Immature natural killer cell (primary cell): ENCODE measurements at regions not wholly inside any gene's neighbourhood (a gene's known extent, or its start where the extent isn't known, plus 50 kb on each side); places are given as distances from the start of the nearest gene placed in this dataset.

Experiments
- DNase-seq, 3 donors: peaks; one replicate each; pipeline ENCODE4 v3.0.0; 2022; ENCODE audit warnings: mixed read lengths in 1 of 3
- H3K27ac Mint-ChIP-seq, 6 donors: one replicate each; pipeline ENCODE4 v1.8.0; 2020; ENCODE audit warnings: mixed read lengths in 6 of 6, mild to moderate bottlenecking in 5 of 6, inconsistent platforms in 4 of 6, moderate library complexity in 3 of 6
- H3K27me3 Mint-ChIP-seq, 3 donors: one replicate each; pipeline ENCODE4 v1.8.0; 2020 to 2021; ENCODE audit warnings: low read depth in 3 of 3, mild to moderate bottlenecking in 3 of 3, mixed read lengths in 3 of 3, moderate library complexity in 3 of 3, inconsistent platforms in 1 of 3
- H3K36me3 Mint-ChIP-seq, 3 donors: one replicate each; pipeline ENCODE4 v1.8.0; 2020; ENCODE audit warnings: mixed read lengths in 3 of 3, inconsistent platforms in 2 of 3, mild to moderate bottlenecking in 2 of 3
- H3K4me1 Mint-ChIP-seq, 2 donors: one replicate each; pipeline ENCODE4 v1.8.0; 2020; ENCODE audit warnings: inconsistent platforms in 2 of 2, mild to moderate bottlenecking in 2 of 2, mixed read lengths in 2 of 2, moderate library complexity in 1 of 2
- H3K4me3 Mint-ChIP-seq, 5 donors: one replicate each; pipeline ENCODE4 v1.8.0; 2020; ENCODE audit warnings: mild to moderate bottlenecking in 5 of 5, mixed read lengths in 5 of 5, inconsistent platforms in 3 of 5, moderate library complexity in 3 of 5
- H3K9me3 Mint-ChIP-seq, 6 donors: one replicate each; pipeline ENCODE4 v1.8.0; 2020; ENCODE audit warnings: mild to moderate bottlenecking in 6 of 6, mixed read lengths in 6 of 6, inconsistent platforms in 4 of 6, moderate library complexity in 3 of 6

DNA sequence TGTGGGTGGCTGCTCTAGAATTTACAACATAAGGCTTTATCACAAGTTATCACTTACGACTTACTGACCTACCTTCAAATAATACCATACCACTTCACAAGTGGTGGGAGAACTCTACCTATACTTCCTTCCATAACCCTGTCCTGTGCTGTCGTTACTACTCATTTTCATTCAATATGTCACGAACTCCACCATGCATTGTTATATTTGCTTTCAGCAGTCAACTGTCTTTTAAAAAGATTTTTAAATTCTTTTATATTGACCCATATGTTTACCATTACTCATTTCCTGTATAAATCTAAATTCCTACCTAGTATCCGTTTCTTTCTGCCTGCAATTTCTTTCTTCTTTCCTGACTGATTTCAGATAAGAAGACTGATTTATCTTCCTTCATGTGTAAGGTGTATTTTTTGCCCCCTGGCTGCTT lies 200.0 kb downstream of the KLF12 start:
- no peaks in the 10 kb centered on the region for H3K9me3 Mint-ChIP-seq
- peak overlapping the region in 5 of 6 donors; percentile 9 to 71 (median 32) for H3K27ac Mint-ChIP-seq
- H3K4me3 Mint-ChIP-seq: peak overlapping the region in 4 of 5 donors; percentile 17 to 57 (median 29)
- no peak for DNase-seq
- H3K36me3 Mint-ChIP-seq: peaks cover 0 to 4% (median 4%) of the 10 kb centered on the region in 3 donors
- H3K4me1 Mint-ChIP-seq: peaks cover 69 to 83% of the 10 kb centered on the region in 2 donors
- no peaks in the 10 kb centered on the region for H3K27me3 Mint-ChIP-seq

DNA sequence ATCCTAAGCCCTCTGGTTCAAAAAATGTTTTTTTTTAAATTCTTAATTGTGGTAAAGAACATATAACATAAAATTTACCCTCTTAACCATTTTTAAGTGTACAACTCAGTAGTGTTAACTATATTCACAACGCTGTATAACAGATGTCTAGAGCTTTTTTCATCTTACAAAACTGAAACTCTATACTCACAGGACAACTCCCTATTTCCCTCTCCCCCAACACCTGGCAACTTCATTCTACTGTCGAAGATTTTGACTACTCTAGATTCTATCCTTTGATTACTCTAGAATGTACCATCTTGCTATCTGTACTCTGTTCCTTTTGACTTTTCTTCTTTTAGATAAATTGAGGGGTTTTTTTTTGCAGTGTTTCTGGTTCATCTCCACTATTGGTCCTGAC lies 200.4 kb downstream of the KLF12 start:
- no peak for DNase-seq
- peak overlapping the region in 4 of 5 donors; percentile 17 to 57 (median 29) for H3K4me3 Mint-ChIP-seq
- H3K4me1 Mint-ChIP-seq: peaks cover 69 to 83% of the 10 kb centered on the region in 2 donors
- H3K27ac Mint-ChIP-seq: peak overlapping the region in 5 of 6 donors; percentile 9 to 71 (median 32)
- no peaks in the 10 kb centered on the region for H3K27me3 Mint-ChIP-seq
- H3K36me3 Mint-ChIP-seq: peaks cover 0 to 4% (median 4%) of the 10 kb centered on the region in 3 donors
- H3K9me3 Mint-ChIP-seq: no peaks in the 10 kb centered on the region

DNA sequence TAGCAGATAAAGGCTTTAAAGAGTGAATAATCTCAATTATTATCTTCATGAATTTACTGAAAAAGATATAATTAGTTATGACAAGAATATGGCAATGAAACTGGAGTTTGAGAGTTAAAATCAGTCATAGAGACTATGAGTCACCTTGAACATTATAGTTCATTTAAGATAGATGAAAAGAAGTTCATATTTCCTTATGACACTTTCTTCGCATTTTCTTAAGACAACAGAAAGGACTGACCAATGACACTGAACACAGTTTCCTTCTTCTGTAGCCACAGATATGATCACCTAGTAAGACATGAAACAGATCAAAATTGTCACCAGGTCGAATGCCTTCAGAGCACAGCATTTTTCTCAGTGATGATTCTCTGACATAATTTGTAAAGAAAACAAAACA lies 202.1 kb downstream of the KLF12 start:
- Mint-ChIP-seq H3K27ac (peak overlapping the region in 5 of 6 donors; percentile 18 to 73 (median 51)), H3K36me3 (peaks cover 0 to 4% (median 4%) of the 10 kb centered on the region in 3 donors), H3K9me3 (no peaks in the 10 kb centered on the region), H3K4me1 (peaks cover 63 to 81% of the 10 kb centered on the region in 2 donors), H3K27me3 (no peaks in the 10 kb centered on the region), H3K4me3 (peak overlapping the region in 4 of 5 donors; percentile 5 to 56 (median 30))
- no peak for DNase-seq

DNA sequence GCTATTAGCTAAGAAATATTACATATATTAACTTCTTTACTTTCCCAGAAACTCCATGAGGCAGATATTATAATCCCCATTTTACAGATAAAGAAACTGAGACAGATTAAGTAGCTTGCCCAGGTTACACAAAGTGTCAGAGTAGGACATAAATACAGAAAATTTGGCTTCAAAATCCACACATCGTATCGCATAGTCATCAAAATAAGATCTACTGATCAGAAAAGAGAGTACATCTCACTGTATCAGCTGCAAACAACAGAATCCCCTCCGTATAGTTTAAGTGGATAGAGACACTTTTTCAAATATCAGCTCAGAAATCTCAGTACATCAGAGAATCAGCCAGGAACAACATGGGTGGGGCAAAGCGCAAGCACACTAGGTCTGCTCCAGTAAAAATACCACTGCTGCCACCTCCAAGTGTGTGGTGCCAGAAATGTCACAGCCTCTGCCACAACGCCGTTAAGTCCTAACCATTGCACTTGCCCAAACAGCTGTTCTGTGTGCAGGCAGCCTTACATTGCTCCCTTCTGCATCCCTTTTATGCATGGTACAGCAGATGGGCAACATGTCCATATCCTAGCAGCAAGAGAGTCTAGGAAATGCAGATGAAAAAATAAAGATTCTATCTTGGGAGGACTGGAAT lies 204.8 kb downstream of the KLF12 start:
- peak overlapping the region in 3 of 5 donors; percentile 5 to 50 (median 39) for H3K4me3 Mint-ChIP-seq
- no peaks in the 10 kb centered on the region for H3K36me3 Mint-ChIP-seq
- H3K27ac Mint-ChIP-seq: peak overlapping the region in 2 of 6 donors; percentile 2 to 27
- no peak for DNase-seq
- peaks cover 66 to 95% of the 10 kb centered on the region in 2 donors for H3K4me1 Mint-ChIP-seq
- no peaks in the 10 kb centered on the region for H3K9me3 Mint-ChIP-seq
- no peaks in the 10 kb centered on the region for H3K27me3 Mint-ChIP-seq

DNA sequence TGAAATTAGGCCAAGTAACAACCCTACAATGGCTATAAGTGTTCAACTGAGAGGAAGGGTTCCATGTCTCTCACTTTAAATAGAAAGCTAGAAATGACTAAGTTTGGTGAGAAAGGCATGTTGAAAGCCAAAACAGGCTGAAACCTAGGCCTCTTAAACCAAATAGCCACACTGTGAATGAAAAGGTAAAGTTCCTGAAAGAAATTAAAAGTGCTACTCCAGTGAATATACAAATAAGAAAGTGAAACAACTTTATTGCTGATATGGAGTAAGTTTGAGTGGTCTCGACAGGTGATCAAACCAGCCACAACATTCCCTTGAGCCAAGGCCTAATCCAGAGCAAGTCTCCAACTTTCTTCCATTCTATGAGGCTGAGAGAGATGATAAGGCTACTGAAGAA lies 209.6 kb downstream of the KLF12 start:
- H3K27me3 Mint-ChIP-seq: peaks cover 0 to 4% (median 0%) of the 10 kb centered on the region in 3 donors
- H3K4me3 Mint-ChIP-seq: peak overlapping the region in 3 of 5 donors; percentile 5 to 67 (median 53)
- H3K9me3 Mint-ChIP-seq: no peaks in the 10 kb centered on the region
- H3K36me3 Mint-ChIP-seq: no peaks in the 10 kb centered on the region
- H3K27ac Mint-ChIP-seq: peak overlapping the region; percentile 42 to 76 (median 59)
- no peak for DNase-seq
- peaks cover 74 to 98% of the 10 kb centered on the region in 2 donors for H3K4me1 Mint-ChIP-seq

DNA sequence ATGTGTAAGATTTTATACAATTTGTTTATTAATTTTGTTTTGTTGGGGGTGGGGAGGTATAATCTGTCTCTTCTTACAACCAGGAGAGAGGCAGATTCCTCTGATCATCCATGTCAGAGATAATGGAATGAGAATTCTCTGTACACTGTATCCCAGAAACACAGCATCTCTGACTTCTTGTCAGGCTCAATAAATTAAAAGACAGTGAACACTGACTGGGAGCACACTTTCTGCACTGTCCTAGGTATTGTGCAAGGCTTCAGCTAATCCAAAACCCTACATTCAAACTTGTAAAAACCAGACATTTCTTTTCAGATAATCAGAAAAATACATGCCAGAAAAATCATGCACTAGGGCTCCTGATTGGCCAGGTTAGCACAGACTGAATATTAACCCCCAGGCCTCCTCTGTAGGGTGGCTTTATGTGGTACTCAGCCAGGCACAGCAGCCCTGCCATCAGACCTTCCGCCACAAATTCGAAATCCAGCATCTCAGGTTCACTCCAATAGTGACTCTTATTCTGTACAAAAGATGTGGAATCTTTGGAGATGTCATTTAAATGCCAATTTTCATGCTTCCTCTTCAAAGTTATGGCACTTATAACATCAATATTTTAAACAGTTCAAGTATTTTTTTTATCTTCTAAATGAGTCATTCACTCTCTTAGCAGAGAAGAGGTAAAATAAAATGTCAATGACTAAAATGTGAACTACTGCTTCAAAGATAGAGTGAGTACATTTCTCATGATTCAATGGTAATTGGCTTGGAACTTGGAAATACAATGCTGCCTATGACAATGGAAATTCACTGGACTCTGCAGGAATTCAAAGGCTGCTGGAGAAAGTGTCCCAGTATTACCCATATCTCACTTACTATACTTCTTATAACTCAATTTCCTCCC lies 211.5 kb downstream of the KLF12 start:
- Mint-ChIP-seq H3K36me3 (no peaks in the 10 kb centered on the region), H3K4me3 (no peak overlapping the region), H3K27ac (no peak overlapping the region), H3K4me1 (peaks cover 72 to 96% of the 10 kb centered on the region in 2 donors), H3K9me3 (no peaks in the 10 kb centered on the region), H3K27me3 (peaks cover 0 to 4% (median 0%) of the 10 kb centered on the region in 3 donors)
- DNase-seq: no peak

DNA sequence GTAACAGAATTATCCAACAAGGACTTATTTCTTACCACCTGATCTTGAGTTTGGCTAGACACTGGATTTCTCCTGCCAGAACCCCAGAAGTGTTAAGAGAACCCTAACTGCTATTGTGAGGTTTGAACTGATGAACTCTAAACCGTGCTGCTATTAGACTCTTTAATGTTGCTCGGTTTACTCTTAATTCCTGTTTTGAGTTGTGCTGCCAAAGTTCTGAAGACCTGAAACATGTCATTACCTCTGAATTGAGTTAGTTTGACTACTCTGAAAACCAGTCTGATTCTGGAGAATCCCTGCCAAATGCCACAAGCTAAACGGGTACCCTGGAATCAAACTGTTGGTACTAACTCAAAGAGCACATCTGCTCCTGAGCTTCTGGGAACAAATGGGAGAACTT lies 215.5 kb downstream of the KLF12 start:
- no peak for DNase-seq
- peaks cover 55 to 94% of the 10 kb centered on the region in 2 donors for H3K4me1 Mint-ChIP-seq
- no peak overlapping the region for H3K4me3 Mint-ChIP-seq
- no peaks in the 10 kb centered on the region for H3K9me3 Mint-ChIP-seq
- no peaks in the 10 kb centered on the region for H3K36me3 Mint-ChIP-seq
- H3K27me3 Mint-ChIP-seq: peaks cover 0 to 6% (median 1%) of the 10 kb centered on the region in 3 donors
- H3K27ac Mint-ChIP-seq: peak overlapping the region in 2 of 6 donors; percentile 46 to 52

DNA sequence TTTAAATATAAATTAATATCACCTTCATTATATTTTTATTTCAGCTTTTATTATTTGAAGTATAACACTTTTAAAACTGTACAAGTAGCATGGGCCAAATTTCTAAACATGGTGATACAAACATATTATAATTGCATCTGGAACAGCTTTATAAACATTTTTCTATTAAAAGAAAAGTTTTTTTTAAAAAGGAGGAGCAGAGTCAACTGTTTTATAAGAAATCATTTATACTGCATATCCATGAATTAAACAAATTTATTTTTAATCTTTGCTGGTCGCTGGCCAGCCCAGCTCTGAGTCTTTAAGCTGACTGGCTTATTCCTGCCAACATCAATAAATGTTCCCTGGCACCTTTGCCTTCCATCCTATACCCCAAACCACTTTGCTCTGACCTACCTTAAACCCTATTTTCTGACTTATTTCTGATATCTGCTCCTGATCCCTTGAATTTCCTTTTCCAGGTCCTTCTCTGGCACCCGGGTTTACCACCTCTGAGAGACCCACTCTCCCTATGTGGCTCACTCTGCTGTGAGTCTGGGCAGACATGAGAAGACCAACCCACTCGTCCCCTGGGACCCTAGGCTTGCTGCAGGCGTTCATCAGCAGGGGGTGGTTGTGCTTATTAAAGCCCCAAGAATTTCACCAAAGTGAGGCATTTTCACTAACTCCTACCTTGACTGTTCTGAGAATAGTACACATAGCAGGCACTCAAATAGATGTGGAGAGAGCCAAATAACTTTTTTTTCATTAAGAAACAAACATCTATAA lies 220.3 kb downstream of the KLF12 start:
- no peak for DNase-seq
- Mint-ChIP-seq H3K27me3 (peaks cover 0 to 2% (median 1%) of the 10 kb centered on the region in 3 donors), H3K4me3 (peak overlapping the region in 1 of 5 donors; percentile 74)

DNA sequence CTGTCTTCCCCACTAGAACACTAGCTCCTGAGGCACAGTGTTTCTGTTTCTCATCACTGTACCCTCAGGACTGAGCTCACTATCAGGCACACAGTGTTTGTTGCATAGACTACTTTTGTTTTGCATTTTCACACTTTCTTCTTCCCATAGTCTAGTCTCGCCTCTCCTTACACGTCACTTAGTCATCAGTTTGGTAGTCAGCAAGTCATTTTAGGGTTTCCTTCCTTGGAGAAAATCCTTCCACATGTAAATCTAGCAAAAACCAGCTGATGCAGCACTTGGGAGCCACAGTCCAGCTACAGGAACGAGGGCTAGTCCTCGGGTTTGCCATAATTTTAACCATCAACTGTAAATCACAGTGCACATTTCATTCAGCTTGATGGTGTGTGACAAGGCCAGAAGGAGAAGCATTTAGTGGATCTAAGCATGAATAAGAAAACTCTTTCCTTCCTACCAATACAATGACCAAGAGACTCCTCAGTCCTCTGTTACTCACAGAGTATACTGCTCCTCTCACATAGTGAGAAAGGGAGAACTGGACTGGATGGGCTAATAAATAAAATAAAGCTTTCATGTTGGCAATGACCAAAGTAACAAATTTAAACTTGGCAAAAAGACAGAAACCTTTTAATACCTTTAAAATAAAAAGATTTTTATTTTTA lies 221.0 kb downstream of the KLF12 start:
- Mint-ChIP-seq H3K4me1 (peaks cover 42 to 82% of the 10 kb centered on the region in 2 donors), H3K9me3 (no peaks in the 10 kb centered on the region), H3K4me3 (peak overlapping the region in 4 of 5 donors; percentile 3 to 39 (median 12)), H3K36me3 (no peaks in the 10 kb centered on the region), H3K27me3 (peaks cover 0 to 2% (median 1%) of the 10 kb centered on the region in 3 donors), H3K27ac (peak overlapping the region; percentile 18 to 79 (median 48))
- DNase-seq: peak in 1 of 3 donors; percentile 18

More for the DNA sequence above, 220.3 kb downstream of the KLF12 start:
- Mint-ChIP-seq H3K4me1 (peaks cover 49 to 85% of the 10 kb centered on the region in 2 donors), H3K9me3 (no peaks in the 10 kb centered on the region), H3K36me3 (no peaks in the 10 kb centered on the region), H3K27ac (peak overlapping the region in 5 of 6 donors; percentile 48 to 84 (median 61))

DNA sequence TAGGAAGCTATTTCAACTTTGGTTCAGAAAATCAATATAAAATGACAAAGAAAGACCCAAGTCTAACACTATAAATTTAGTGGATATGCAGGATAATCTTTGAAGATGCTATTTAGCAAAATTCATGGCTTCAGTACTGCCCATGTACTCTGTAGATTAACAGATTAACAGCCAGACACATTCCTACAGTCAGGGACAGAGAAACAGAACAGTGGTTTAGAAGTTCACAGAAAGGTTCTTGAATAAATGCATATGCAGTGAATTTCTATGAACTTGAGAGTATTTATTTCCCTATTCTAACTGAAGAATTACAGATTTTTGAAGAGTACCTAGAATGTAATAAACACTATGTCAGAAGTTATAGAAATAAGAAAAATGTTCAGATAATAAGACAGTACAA lies 222.8 kb downstream of the KLF12 start:
- peaks cover 0 to 2% (median 1%) of the 10 kb centered on the region in 3 donors for H3K27me3 Mint-ChIP-seq
- no peak overlapping the region for H3K4me3 Mint-ChIP-seq
- no peaks in the 10 kb centered on the region for H3K36me3 Mint-ChIP-seq
- H3K9me3 Mint-ChIP-seq: no peaks in the 10 kb centered on the region
- peaks cover 35 to 64% of the 10 kb centered on the region in 2 donors for H3K4me1 Mint-ChIP-seq
- no peak for DNase-seq
- H3K27ac Mint-ChIP-seq: peak overlapping the region in 3 of 6 donors; percentile 53 to 75 (median 66)

DNA sequence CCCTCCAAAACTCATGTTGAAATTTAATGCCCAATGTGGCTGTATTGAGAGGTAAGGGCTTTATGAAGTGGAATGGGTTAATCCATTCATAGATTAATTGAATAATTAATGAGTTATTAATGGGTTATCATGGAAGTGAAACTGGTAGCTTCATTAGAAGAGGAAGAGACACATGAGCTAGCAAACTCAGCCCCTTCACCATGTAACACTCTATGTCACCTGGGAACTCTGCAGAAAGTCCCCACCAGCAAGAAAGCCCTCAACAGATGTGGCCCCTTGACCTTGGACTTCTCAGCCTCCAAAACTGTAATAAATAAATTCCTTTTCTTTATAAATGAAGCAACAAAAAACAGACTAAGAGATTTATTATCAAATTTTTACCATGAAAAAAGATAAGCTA lies 223.5 kb downstream of the KLF12 start:
- H3K36me3 Mint-ChIP-seq: no peaks in the 10 kb centered on the region

DNA sequence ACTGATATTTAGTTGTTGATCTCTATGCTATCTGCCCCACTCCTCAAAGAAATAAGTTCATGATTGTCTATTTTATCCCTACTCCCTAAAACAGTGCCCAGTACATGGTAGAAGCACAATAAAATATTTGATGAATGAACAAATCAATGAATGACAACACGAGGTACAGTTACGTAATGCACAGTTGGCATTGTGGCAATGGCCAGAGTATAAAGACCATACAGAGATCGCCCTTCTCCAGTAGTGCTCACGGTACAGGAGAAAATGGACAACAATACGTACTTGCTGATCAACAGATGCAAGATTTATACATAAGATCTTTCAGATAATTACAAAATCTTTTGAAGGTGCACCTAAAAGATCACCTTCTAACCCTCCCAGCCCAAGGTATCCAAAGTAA lies 225.4 kb downstream of the KLF12 start:
- Mint-ChIP-seq H3K36me3 (no peaks in the 10 kb centered on the region), H3K27ac (peak overlapping the region in 1 of 6 donors; percentile 12), H3K9me3 (no peaks in the 10 kb centered on the region), H3K4me1 (peaks cover 29 to 46% of the 10 kb centered on the region in 2 donors), H3K27me3 (no peaks in the 10 kb centered on the region), H3K4me3 (no peak overlapping the region)
- no peak for DNase-seq

More for the DNA sequence above, 223.5 kb downstream of the KLF12 start:
- DNase-seq: no peak
- Mint-ChIP-seq H3K4me1 (peaks cover 35 to 57% of the 10 kb centered on the region in 2 donors), H3K27ac (no peak overlapping the region), H3K27me3 (peaks cover 0 to 2% (median 1%) of the 10 kb centered on the region in 3 donors), H3K4me3 (no peak overlapping the region), H3K9me3 (no peaks in the 10 kb centered on the region)

DNA sequence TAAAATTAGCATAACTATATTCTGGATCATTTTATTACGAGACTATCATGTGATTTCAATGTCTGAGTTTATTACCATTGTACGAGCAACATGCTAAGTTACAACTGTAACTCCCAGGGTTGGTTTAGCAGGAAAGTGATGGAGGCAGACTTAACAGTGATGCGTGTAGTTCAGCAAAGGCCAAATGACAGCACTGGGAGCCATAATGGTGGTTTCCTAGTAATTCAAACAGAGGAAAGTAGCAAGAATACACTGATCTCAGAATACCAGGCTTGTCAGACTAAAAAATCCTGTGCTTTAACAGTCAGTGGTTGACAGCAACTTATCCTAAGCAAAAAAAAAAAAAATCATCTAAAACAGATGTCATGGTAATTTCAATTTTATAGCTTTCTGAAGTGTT lies 229.6 kb downstream of the KLF12 start:
- no peaks in the 10 kb centered on the region for H3K9me3 Mint-ChIP-seq
- H3K4me1 Mint-ChIP-seq: peaks cover 27 to 52% of the 10 kb centered on the region in 2 donors
- no peaks in the 10 kb centered on the region for H3K27me3 Mint-ChIP-seq
- no peaks in the 10 kb centered on the region for H3K36me3 Mint-ChIP-seq
- H3K4me3 Mint-ChIP-seq: no peak overlapping the region
- no peak for DNase-seq
- H3K27ac Mint-ChIP-seq: no peak overlapping the region
